NCI-H526 (cell line): ENCODE measurements at regions not wholly inside any gene's neighbourhood (a gene's known extent, or its start where the extent isn't known, plus 50 kb on each side); places are given as distances from the start of the nearest gene placed in this dataset.
"Not testable (repeated sequence)": the region's sequence is repeated elsewhere in the genome, so short reads cannot be mapped to it uniquely, and the experiment has no call there.

ENCODE experiments used
- DNase-seq, 2 experiments: peaks; one replicate each; lab custom pipeline; 2025; lab: John Stamatoyannopoulos, UW

DNA sequence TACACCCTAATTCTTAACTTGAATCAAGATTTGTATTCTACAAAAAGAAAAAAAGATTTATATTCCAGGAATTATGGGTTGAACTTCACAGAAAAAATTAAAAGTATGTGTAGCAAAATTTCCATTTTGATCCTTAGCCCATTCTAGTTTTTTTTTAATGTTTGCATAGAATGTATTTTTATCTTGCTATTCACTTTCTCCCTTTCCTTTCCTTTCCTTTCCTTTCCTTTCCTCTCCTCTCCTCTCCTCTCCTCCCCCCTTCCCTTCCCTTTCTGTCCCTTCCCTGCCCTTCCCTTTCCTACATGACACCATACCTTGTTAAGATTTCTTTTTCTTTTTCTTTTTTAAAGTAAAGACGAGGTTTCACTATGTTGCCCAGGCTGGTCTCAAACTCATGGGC lies 542.5 kb upstream of the PTGER4 start:
- no peak for DNase-seq

DNA sequence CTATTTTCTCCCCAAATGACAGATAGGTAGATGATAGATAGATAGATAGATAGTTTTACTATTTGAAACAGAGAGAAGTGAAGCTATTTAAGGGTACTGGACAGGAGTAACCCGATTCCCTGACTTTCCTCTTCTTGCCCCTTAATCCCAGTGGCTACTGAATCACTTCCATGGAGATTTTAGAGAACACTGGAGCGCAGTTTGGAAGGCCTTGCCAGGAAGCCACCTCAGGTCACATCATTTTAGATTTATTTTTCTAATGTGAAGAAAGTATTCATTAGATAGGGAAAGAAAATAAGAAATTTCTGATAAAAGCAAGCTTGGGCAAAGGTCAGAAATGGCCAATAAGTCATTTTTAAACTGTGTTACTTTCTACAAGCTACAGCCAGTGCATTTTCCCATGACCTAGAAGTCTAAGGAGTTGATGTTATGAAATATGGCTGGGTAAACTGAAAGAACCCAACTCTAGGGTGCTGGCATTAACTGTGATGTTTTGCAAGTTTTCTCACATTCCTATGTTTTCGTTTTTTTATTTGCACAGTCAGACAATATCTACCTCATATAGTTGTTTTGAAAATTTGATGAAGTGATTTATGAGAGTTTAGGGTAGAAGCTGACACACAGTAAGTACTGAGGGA lies 544.7 kb upstream of the PTGER4 start:
- DNase-seq: no peak

DNA sequence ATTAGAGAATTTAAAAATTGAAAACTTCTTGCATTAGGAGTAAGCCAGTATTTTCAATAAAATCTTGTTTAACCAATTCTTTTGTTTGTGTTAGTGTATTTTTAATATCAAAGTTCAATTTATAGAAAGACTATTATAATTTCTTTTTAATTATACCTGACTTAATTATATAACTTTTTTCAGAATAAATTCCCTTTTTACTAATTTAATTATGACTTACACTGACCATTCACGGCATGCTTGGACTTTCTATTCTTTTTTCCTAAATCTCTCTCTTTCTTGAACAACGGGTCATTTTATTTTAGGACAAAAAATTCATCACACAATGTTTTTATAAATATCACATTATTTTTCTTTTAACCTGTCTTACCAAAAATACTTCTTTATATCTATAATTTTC lies 555.3 kb upstream of the PTGER4 start:
- DNase-seq: no peak

DNA sequence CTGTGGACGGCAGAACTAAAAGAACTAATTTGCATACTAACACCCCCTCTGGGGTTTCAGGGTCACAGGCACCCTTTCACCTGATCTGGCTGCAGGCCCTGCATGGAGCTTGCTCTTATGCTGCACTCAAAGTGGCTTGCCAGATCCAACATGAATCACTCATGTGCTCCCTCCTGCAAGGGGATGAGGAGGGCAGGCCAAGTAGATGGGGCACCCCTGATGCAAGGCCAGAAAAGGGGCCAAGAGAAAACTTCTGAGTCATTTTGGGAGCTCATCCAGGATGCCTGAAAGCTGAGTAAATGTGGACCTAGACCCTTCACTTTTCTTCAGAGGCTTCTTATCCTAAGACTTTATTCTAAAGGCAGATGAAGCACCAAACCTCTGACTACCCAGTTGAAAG lies 558.5 kb upstream of the PTGER4 start:
- DNase-seq: no peak

- DNase-seq: no peak
Measured at GRCh38 chr5:40112875-40113274, 566.8 kb upstream of the PTGER4 start.

GRCh38 chr5:40111036-40111435 lies 568.7 kb upstream of the PTGER4 start:
- DNase-seq: not testable (repeated sequence)

GRCh38 chr5:40108764-40109390 lies 570.8 kb upstream of the PTGER4 start:
- not testable (repeated sequence) for DNase-seq

GRCh38 chr5:40107786-40108185 lies 571.9 kb upstream of the PTGER4 start:
- not testable (repeated sequence) for DNase-seq

- no peak for DNase-seq
Measured at GRCh38 chr5:40106847-40107246, 572.9 kb upstream of the PTGER4 start.

GRCh38 chr5:40098313-40098712 lies 581.4 kb upstream of the PTGER4 start:
- no peak for DNase-seq

DNA sequence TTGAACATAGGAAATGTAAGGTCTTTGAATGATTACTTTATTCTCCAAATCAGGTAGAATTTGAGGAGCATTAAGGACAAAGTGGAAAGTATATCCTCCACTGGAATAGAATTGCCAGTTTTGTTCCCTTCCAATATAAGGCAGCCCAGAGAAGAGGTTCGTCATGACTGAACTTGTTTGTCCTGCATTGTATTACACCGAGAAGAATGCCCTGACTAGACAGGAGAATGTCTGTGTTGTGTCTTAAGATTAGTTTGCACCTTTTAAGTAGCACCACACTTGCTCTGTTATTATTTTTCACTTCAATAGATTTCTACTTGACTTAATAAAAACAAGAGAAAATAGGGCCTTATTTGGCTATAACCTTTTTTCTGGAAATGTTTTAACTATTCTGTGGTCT lies 586.2 kb upstream of the PTGER4 start:
- DNase-seq: no peak

DNA sequence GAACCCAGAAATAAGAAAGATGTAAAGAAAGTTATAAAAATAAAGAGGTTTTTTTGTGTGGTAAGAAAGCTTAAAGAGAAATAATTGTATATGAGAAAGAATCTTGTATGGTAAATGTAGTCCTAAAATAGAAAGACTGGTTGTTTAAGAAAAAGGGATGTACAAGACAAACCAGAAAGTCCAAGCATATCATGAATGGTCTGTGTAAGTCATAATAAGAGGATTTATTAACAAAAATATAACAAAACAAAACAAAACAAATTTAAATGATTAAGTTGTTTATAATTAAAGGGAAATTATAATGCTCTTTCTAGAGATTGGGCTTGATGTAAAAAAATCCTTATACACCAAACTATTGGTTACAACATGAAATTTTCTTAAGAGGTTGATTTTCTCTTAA lies 590.4 kb upstream of the PTGER4 start:
- peak in 1 of 2 experiments; percentile 4 for DNase-seq

- DNase-seq: no peak
Measured at GRCh38 chr5:40084614-40085013, 595.1 kb upstream of the PTGER4 start.

GRCh38 chr5:40082313-40082712 lies 597.4 kb upstream of the PTGER4 start:
- DNase-seq: no peak

GRCh38 chr5:40080191-40080590 lies 599.5 kb upstream of the PTGER4 start:
- DNase-seq: no peak

- no peak for DNase-seq
Measured at GRCh38 chr5:40078898-40079575, 600.7 kb upstream of the PTGER4 start.

- no peak for DNase-seq
Measured at GRCh38 chr5:40074826-40075225, 604.9 kb upstream of the PTGER4 start.

DNA sequence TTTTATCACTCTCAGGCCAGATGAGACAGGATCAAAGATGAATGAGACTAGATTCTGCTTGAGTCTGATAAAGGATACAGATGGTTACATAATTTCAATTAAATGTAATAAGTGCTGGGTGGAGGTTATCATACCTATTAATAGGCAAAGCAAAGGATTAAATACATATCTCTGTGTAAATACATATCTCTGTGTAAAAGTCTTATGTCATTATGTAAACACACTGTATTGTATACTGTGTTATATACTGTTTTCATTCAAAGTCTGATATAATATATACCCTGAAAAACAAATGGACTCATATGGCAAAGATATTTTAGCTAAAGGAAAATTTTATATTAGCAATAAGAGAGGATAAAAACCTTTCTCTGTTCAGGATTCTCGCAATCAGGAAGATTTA lies 605.8 kb upstream of the PTGER4 start:
- no peak for DNase-seq

DNA sequence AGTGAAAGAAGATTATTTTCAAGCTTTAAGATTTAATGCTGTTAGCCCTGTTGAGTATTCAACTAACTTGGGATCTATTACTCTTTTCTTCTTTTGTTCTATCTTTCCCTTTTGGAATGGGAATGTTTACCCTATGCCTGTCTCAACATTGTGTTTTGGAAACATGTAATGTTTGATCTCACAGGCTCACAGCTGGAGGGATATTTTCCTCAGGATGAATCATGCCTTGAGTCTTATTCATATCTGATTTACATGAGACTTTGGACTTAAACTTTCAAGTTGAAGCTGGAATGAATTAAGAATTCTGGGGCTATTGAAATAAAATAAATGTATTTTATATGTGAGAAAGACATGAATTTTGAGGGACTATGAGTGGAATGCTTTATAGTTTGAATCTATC lies 607.8 kb upstream of the PTGER4 start:
- DNase-seq: no peak

DNA sequence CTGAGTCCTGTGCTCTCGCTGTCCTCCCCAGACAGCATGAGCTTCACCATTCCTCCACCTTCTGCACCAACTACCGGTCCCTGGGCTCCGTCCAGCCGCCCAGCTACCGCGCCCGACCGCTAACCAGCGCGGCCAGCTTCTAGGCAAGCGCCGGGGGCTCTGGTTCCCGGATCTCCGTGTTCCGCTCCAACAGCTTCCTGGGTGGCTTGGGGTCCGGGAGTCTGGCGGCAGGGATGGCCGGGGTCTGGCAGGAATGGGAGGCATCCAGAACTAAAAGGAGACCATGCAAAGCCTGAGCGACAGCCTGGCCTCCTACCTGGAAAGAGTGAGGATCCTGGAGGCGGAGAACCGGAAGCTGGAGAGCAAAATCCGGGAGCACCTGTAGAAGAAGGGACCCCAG lies 613.1 kb upstream of the PTGER4 start:
- DNase-seq: no peak

DNA sequence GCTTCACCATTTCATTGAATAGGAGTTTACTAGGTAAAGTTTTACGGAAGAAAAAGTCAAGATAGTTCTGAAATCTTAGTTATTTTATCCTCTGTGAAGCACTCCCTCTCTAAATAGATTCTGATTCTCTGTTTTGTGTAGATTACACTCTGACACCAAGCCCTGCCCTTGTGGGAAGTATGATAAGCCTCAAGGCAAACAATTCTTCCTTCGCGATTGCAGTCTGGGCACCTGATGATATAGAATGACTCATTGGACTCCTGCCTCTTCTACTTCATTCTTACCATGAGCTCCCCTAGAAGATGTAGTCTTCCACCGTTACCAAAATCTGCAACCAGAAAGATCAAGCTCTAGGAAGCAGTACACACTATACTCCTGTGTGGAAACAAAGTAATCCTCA lies 626.9 kb upstream of the PTGER4 start:
- DNase-seq: no peak

- DNase-seq: no peak
Measured at GRCh38 chr5:40046792-40047191, 622.0 kb upstream of the DAB2 start.

GRCh38 chr5:40045429-40045828 lies 620.6 kb upstream of the DAB2 start:
- DNase-seq: no peak

DNA sequence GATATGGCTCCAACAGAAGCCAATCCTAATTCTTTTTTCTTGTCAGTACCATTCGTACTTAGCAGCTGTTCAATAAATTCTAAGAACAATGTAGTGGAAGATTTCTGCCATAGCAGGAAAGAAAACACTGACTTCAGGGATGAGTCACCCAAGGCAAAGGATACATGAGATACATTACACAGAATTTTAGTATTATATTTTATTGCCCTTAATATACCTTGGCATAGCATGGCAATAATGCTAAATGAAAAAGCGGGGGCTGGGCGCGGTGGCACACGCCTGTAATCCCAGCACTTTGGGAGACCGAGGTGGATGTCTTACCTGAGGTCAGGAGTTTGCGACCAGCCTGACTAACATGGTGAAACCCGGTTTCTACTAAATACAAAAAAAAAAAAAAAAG lies 619.1 kb upstream of the DAB2 start:
- DNase-seq: no peak
